GM23338 (cell line): ENCODE measurements at regions not wholly inside any gene's neighbourhood (a gene's known extent, or its start where the extent isn't known, plus 50 kb on each side); places are given as distances from the start of the nearest gene placed in this dataset.

Experiments
- ATAC-seq: fragments of 200-7000 bp; cut with Tn5 transposase; 3 replicates; pipeline ENCODE4 v1.9.1; 2020
- DNase-seq: peaks from one replicate; pipeline ENCODE4 v3.0.0-alpha.2; 2015; ENCODE audit warnings: low spot score
- H2AFZ ChIP-seq: fragments of 200-600 bp; sonication (generic); 2 replicates; pipeline ENCODE4 v1.8.0; 2016; ENCODE audit warnings: antibody characterized with exemption, mild to moderate bottlenecking, moderate library complexity
- H3F3A ChIP-seq: fragments of 200-600 bp; sonication (generic); replicated peaks from 2 replicates; pipeline ENCODE4 v1.8.0; 2017; ENCODE audit warnings: antibody characterized with exemption, mixed run types, low read depth
- H3K27ac ChIP-seq: fragments of 200-600 bp; sonication (generic); 2 replicates; pipeline ENCODE4 v1.6.1; 2016; ENCODE audit warnings: low read depth
- H3K27me3 ChIP-seq: fragments of 200-600 bp; sonication (generic); 2 replicates; pipeline ENCODE4 v1.8.0; 2016; ENCODE audit warnings: mild to moderate bottlenecking, mixed run types, moderate library complexity; ENCODE audit not compliant: insufficient read depth
- H3K36me3 ChIP-seq: fragments of 200-600 bp; sonication (generic); 2 replicates; pipeline ENCODE4 v1.8.0; 2016; ENCODE audit warnings: mild to moderate bottlenecking; ENCODE audit not compliant: insufficient read depth
- H3K4me1 ChIP-seq: fragments of 200-600 bp; sonication (generic); 2 replicates; pipeline ENCODE4 v1.8.0; 2016; ENCODE audit warnings: mild to moderate bottlenecking, moderate library complexity; ENCODE audit not compliant: insufficient read depth
- H3K4me2 ChIP-seq: fragments of 200-600 bp; sonication (generic); 2 replicates; pipeline ENCODE4 v1.7.1; 2017; ENCODE audit warnings: mixed run types
- H3K4me3 ChIP-seq: fragments of 200-600 bp; sonication (generic); 2 replicates; pipeline ENCODE4 v1.6.1; 2016; ENCODE audit warnings: mixed run types
- H3K79me2 ChIP-seq: fragments of 200-600 bp; sonication (generic); replicated peaks from 2 replicates; pipeline ENCODE4 v1.8.0; 2017; ENCODE audit warnings: mild to moderate bottlenecking; ENCODE audit not compliant: insufficient read depth
- H3K9me2 ChIP-seq: fragments of 200-600 bp; sonication (generic); 2 replicates; pipeline ENCODE4 v1.8.0; 2017; ENCODE audit not compliant: insufficient read depth
- H4K20me1 ChIP-seq: fragments of 200-600 bp; sonication (generic); replicated peaks from 2 replicates; pipeline ENCODE4 v1.8.0; 2017; ENCODE audit warnings: mild to moderate bottlenecking; ENCODE audit not compliant: insufficient read depth
- H3K27ac Mint-ChIP-seq: 2 replicates; pipeline ENCODE4 v1.8.0; 2020; ENCODE audit warnings: inconsistent platforms, mild to moderate bottlenecking, moderate library complexity, mixed read lengths
- H3K27me3 Mint-ChIP-seq: 3 replicates; pipeline ENCODE4 v1.8.0; 2022; ENCODE audit warnings: low read depth, mild to moderate bottlenecking, moderate library complexity, mixed read lengths, inconsistent platforms; ENCODE audit not compliant: insufficient read depth, poor library complexity
- H3K36me3 Mint-ChIP-seq: 3 replicates; pipeline ENCODE4 v1.8.0; 2021; ENCODE audit warnings: low read depth, mild to moderate bottlenecking, inconsistent platforms, moderate library complexity, mixed read lengths
- H3K4me1 Mint-ChIP-seq: 3 replicates; pipeline ENCODE4 v1.8.0; 2020; ENCODE audit warnings: mild to moderate bottlenecking, inconsistent platforms, mixed read lengths
- H3K4me3 Mint-ChIP-seq: 3 replicates; pipeline ENCODE4 v1.8.0; 2021; ENCODE audit warnings: moderate library complexity, mild to moderate bottlenecking, inconsistent platforms, mixed read lengths
- H3K9me3 Mint-ChIP-seq: 3 replicates; pipeline ENCODE4 v1.8.0; 2020; ENCODE audit warnings: moderate library complexity, mild to moderate bottlenecking, inconsistent platforms, mixed read lengths
- CREB1 ChIP-seq: fragments of 250-450 bp; sonication (Bioruptor Pico); IDR thresholded peaks from 2 replicates; pipeline ENCODE4 v1.5.0; 2020; ENCODE audit warnings: low read depth, mild to moderate bottlenecking, moderate library complexity
- CTCF ChIP-seq, 2 experiments: fragments of 200-600 bp in 1 of 2; sonication (generic) in 1 of 2; conservative IDR thresholded peaks; 2 replicates each; pipeline versions ENCODE4 v1.5.1 to v1.6.1; 2016 to 2017; ENCODE audit warnings: antibody characterized with exemption in 2 of 2, low read depth in 2 of 2, mild to moderate bottlenecking in 2 of 2, moderate library complexity in 1 of 2
- ETS1 ChIP-seq: IDR thresholded peaks from 2 replicates; pipeline ENCODE4 v1.6.1; 2016; ENCODE audit warnings: antibody characterized with exemption
- EZH2 ChIP-seq: fragments of 200-600 bp; sonication (generic); IDR thresholded peaks from one replicate; pipeline ENCODE4 v1.8.0; 2017; ENCODE audit warnings: antibody characterized with exemption, mild to moderate bottlenecking, low read depth; ENCODE audit not compliant: unreplicated experiment
- EZH2phosphoT487 ChIP-seq: fragments of 200-600 bp; sonication (generic); IDR thresholded peaks from one replicate; pipeline ENCODE4 v1.8.1; 2018; ENCODE audit warnings: antibody characterized with exemption; ENCODE audit not compliant: unreplicated experiment
- JUNB ChIP-seq: IDR thresholded peaks from one replicate; pipeline ENCODE4 v1.6.1; 2016; ENCODE audit warnings: antibody characterized with exemption; ENCODE audit not compliant: unreplicated experiment
- POLR2AphosphoS5 ChIP-seq: IDR thresholded peaks from 2 replicates; pipeline ENCODE4 v1.6.1; 2016; ENCODE audit warnings: antibody characterized with exemption, low read depth
- REST ChIP-seq: IDR thresholded peaks from one replicate; pipeline ENCODE4 v1.6.1; 2018; ENCODE audit warnings: antibody characterized with exemption; ENCODE audit not compliant: unreplicated experiment
- STAT1 ChIP-seq: IDR thresholded peaks from one replicate; pipeline ENCODE4 v1.6.1; 2016; ENCODE audit warnings: antibody characterized with exemption; ENCODE audit not compliant: unreplicated experiment
- ZNF331 ChIP-seq: fragments of 250-450 bp; sonication (Bioruptor Pico); IDR thresholded peaks from 2 replicates; pipeline ENCODE4 v1.5.0; 2020; ENCODE audit warnings: low read depth, mild to moderate bottlenecking, moderate library complexity
- ZNF462 ChIP-seq: fragments of 250-450 bp; sonication (Bioruptor Pico); IDR thresholded peaks from 2 replicates; pipeline ENCODE4 v1.5.0; 2020; ENCODE audit warnings: mild to moderate bottlenecking, moderate library complexity

- H3K4me1 Mint-ChIP-seq: no peaks in the 10 kb centered on the region
Observed at GRCh38 chr2:207276248-207276647, 110.5 kb upstream of the KLF7 start.

More at GRCh38 chr2:207276248-207276647, 110.5 kb upstream of the KLF7 start:
- H3K36me3 Mint-ChIP-seq: 0 out of 3 replicates have a peak, but pooled peaks cover 3% of the 10 kb centered on the region
- no peak overlapping the region for H3K4me3 Mint-ChIP-seq
- ATAC-seq (no peak), DNase-seq (no peak)
- Histone ChIP-seq H3K4me2 (no peak overlapping the region), H4K20me1 (no peaks in the 10 kb centered on the region), H3K27ac (no peak overlapping the region), H3K36me3 (peaks cover 5% of the 10 kb centered on the region; the same call in 1 of the 2 replicates), H3K4me1 (no peaks in the 10 kb centered on the region), H3K27me3 (no peaks in the 10 kb centered on the region), H3F3A (no peaks in the 10 kb centered on the region), H3K4me3 (no peak overlapping the region), H3K79me2 (no peaks in the 10 kb centered on the region), H3K9me2 (0 out of 2 replicates have a peak, but pooled peaks cover 4% of the 10 kb centered on the region), H2AFZ (no peak overlapping the region)
- H3K9me3 Mint-ChIP-seq: peaks cover 11% of the 10 kb centered on the region; the same call in 2 of the 3 replicates
- TF ChIP-seq JUNB (no peak), ZNF331 (CRISPR knock-in tag) (no peak), EZH2phosphoT487 (no peak), STAT1 (no peak), REST (no peak), EZH2 (no peak), ETS1 (no peak), CREB1 (CRISPR knock-in tag) (no peak), CTCF (conservative IDR thresholded peaks at IDR 0.05; ENCODE audit: low read depth in 2 of 2) (no peak), POLR2AphosphoS5 (no peak), ZNF462 (CRISPR knock-in tag) (no peak)
- H3K27me3 Mint-ChIP-seq: no peaks in the 10 kb centered on the region
- H3K27ac Mint-ChIP-seq: no peak overlapping the region
